WERI-Rb-1 (cell line): ENCODE measurements at regions not wholly inside any gene's neighbourhood (a gene's known extent, or its start where the extent isn't known, plus 50 kb on each side); places are given as distances from the start of the nearest gene placed in this dataset.
"Not testable (repeated sequence)": the region's sequence is repeated elsewhere in the genome, so short reads cannot be mapped to it uniquely, and the experiment has no call there.

ENCODE experiments used
- DNase-seq: peaks from one replicate; pipeline ENCODE4 v3.0.0-alpha.2; 2020
- H3K27ac ChIP-seq: fragments of 250-450 bp; sonication (Bioruptor Pico); 2 replicates; pipeline ENCODE4 v1.5.1; 2020; ENCODE audit warnings: mild to moderate bottlenecking, moderate library complexity
- H3K27me3 ChIP-seq: fragments of 250-450 bp; sonication (Bioruptor Pico); 2 replicates; pipeline ENCODE4 v1.5.1; 2021; ENCODE audit warnings: mild to moderate bottlenecking, low read depth, moderate library complexity; ENCODE audit not compliant: insufficient read depth, severe bottlenecking
- H3K36me3 ChIP-seq: fragments of 250-450 bp; sonication (Bioruptor Pico); 2 replicates; pipeline ENCODE4 v1.5.1; 2020; ENCODE audit warnings: mild to moderate bottlenecking, moderate library complexity
- H3K4me3 ChIP-seq: 2 replicates; pipeline ENCODE4 v1.5.1; 2011; ENCODE audit warnings: low read depth, mild to moderate bottlenecking, control low read depth, low read length
- H3K9me3 ChIP-seq: fragments of 250-450 bp; sonication (Bioruptor Pico); 2 replicates; pipeline ENCODE4 v1.5.1; 2021; ENCODE audit warnings: mild to moderate bottlenecking, moderate library complexity; ENCODE audit not compliant: severe bottlenecking
- TF ChIP-seq, protein P1 (sequence below): IDR thresholded peaks from 2 replicates; pipeline ENCODE4 v1.5.1; 2011; ENCODE audit warnings: low read depth, mild to moderate bottlenecking, control low read depth, inconsistent platforms, low read length

DNA sequence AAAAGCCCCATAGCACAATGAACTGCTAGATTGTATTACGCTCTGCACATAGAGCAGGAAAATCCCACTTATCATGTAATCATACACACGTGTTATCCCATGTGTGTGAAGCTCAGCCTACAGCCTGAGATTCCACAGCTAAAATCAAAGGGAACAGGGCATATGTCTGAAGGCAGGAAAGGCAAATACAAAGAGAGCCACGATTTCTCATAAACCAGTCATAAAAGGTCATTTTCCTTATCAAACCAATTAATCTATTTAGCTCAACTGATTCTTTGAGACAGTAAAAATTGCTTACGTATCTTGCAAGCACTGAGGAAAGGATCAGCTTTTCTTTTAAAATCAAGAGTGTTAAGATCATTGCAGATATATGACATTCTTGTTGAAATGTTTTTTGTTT, 199.5 kb upstream of the TBL1XR1 start:
- Histone ChIP-seq H3K9me3 (no peaks in the 10 kb centered on the region), H3K27ac (no peak overlapping the region), H3K4me3 (no peak overlapping the region), H3K27me3 (no peaks in the 10 kb centered on the region), H3K36me3 (no peaks in the 10 kb centered on the region)
- TF ChIP-seq, protein P1, sequence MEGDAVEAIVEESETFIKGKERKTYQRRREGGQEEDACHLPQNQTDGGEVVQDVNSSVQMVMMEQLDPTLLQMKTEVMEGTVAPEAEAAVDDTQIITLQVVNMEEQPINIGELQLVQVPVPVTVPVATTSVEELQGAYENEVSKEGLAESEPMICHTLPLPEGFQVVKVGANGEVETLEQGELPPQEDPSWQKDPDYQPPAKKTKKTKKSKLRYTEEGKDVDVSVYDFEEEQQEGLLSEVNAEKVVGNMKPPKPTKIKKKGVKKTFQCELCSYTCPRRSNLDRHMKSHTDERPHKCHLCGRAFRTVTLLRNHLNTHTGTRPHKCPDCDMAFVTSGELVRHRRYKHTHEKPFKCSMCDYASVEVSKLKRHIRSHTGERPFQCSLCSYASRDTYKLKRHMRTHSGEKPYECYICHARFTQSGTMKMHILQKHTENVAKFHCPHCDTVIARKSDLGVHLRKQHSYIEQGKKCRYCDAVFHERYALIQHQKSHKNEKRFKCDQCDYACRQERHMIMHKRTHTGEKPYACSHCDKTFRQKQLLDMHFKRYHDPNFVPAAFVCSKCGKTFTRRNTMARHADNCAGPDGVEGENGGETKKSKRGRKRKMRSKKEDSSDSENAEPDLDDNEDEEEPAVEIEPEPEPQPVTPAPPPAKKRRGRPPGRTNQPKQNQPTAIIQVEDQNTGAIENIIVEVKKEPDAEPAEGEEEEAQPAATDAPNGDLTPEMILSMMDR = no peak
- DNase-seq = no peak

DNA sequence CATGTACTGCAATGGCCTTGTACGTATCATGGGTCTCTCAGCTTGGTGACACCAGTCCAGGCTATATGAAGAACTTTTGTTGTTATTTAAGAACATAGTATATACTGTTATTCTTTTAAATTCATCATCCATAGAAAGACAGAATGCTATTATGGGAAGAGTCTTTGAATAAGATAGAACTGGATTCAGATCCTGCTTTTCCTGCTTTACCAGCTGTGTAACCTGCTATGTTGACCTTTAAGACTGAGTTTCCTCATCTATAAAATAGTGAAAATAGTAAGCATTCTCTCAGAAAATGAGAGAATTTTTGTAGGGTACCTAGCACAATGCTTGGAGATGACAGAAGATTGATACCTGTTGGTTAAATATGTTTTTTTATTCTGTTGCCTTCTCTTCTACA, 204.1 kb upstream of the TBL1XR1 start:
- Histone ChIP-seq H3K9me3 (no peaks in the 10 kb centered on the region), H3K27ac (no peak overlapping the region), H3K4me3 (no peak overlapping the region), H3K27me3 (no peaks in the 10 kb centered on the region), H3K36me3 (no peaks in the 10 kb centered on the region)
- DNase-seq = no peak
- TF ChIP-seq, protein P1 = no peak

DNA sequence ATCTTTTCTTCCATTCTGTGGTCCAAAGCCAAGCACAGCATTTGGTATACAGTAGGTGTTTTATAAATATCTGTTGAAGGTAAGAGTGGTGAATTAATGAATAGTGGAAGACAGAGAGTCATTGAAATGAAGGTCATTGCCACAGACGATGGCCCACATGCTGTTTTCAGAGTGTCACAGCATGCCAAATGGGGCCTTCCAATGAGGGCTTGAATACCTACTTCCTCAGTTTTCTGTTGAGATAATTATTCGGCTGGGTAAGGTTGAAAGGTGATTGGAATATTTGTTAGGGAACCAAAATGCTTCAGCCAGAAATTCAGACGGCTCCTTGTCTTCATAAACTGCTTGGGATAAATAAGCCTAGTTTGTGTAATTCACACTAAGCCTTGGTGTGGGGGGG, 205.3 kb upstream of the TBL1XR1 start:
- H3K36me3 ChIP-seq = no peaks in the 10 kb centered on the region
- no peaks in the 10 kb centered on the region for H3K27me3 ChIP-seq
- H3K9me3 ChIP-seq = no peaks in the 10 kb centered on the region
- H3K27ac ChIP-seq = no peak overlapping the region
- no peak overlapping the region for H3K4me3 ChIP-seq
- TF ChIP-seq, protein P1 = no peak
- DNase-seq = no peak

DNA sequence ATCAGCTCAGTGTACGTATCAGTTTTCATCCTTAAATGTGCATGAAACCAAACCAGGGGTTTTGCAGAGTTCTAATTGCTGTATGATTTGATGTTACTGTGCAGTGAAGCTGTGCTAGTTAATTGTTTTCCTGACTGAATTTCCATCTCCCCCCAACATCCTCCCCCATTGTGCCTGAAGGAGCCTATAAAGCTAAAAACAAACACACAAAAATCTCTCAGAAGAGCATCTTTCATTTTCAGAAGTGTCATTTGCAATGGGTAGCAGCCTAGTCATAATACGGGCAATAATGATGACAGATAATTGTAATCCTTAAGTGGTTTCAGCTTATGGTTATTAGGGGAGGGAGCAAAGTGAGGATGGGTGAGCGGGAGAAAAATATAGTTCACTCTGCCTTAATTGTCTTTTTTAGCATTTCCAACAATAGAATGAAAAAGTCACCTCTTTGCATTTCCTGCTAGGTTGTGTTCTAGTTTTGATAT, 207.9 kb upstream of the TBL1XR1 start:
- TF ChIP-seq, protein P1 = no peak
- Histone ChIP-seq H3K27ac (no peak overlapping the region), H3K9me3 (no peaks in the 10 kb centered on the region), H3K27me3 (no peaks in the 10 kb centered on the region), H3K4me3 (no peak overlapping the region), H3K36me3 (no peaks in the 10 kb centered on the region)
- DNase-seq = no peak

DNA sequence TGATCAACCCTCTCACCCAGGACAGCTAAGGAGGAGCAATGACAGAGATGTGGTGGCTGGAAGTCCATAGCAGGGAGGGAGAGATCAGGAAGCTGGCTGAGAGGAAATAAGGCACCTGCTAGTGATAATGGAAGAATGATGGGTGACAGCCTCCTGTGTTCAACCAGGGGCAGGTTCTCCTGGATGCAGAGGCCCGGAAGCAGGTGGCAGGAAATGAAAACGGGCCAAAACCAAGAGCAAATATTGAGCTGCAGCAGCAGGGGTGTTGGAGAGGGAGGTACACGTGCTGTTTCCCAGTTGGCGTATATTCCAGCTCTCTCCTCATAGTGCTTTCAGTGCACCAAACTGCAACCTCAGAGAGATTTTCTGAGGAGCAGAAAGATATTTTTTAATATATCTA, 213.4 kb upstream of the TBL1XR1 start:
- TF ChIP-seq, protein P1 = no peak
- no peak overlapping the region for H3K27ac ChIP-seq
- H3K9me3 ChIP-seq = no peaks in the 10 kb centered on the region
- no peaks in the 10 kb centered on the region for H3K36me3 ChIP-seq
- no peak for DNase-seq
- no peaks in the 10 kb centered on the region for H3K27me3 ChIP-seq
- H3K4me3 ChIP-seq = no peak overlapping the region

DNA sequence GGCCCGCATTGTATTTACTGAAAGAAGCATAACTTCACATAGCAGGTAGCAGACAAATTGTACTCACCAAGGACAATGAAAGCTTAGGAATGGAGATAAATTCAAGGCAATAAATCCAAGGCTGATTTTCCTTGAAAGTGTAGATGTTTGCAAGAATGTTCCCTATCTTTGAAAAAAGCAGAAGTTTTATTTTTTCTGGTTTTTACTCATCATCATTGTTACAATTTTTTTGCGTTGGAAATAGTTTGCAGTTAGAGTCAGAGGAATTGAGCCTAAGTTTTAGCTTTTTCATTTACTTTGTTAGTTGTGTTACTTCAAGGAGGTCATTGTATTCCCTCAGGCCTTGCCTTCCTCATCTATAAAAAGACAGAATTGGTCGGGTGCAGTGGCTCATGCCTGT, 213.9 kb upstream of the TBL1XR1 start:
- no peak overlapping the region for H3K27ac ChIP-seq
- H3K36me3 ChIP-seq = no peaks in the 10 kb centered on the region
- DNase-seq = no peak
- no peak overlapping the region for H3K4me3 ChIP-seq
- TF ChIP-seq, protein P1 = no peak
- H3K27me3 ChIP-seq = no peaks in the 10 kb centered on the region
- H3K9me3 ChIP-seq = no peaks in the 10 kb centered on the region

DNA sequence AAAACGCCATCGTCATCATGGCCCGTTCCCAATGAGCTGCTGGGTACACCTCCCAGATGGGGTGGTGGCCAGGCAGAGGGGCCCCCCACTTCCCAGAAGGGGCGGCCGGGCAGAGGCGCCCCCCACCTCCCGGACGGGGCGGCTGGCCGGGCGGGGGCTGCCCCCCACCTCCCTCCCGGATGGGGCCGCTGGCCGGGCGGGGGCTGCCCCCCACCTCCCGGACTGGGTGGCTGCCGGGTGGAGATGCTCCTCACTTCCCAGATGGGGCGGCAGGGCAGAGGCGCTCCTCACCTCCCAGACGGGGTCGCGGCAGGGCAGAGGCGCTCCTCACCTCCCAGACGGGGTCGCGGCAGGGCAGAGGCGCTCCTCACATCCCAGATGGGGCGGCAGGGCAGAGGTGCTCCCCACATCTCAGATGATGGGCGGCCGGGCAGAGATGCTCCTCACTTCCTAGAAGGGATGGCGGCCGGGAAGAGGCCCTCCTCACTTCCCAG, 215.4 kb upstream of the TBL1XR1 start:
- H3K27me3 ChIP-seq, H3K36me3 ChIP-seq, H3K27ac ChIP-seq, H3K4me3 ChIP-seq, DNase-seq, H3K9me3 ChIP-seq: not testable (repeated sequence)
